Lower leg skin (tissue), 4 donors: ENCODE measurements at regions not wholly inside any gene's neighbourhood (a gene's known extent, or its start where the extent isn't known, plus 50 kb on each side); places are given as distances from the start of the nearest gene placed in this dataset.

Experiments
- DNase-seq, 2 donors: peaks; one replicate each; pipeline ENCODE4 v3.0.0-alpha.2; 2019; ENCODE audit warnings: low spot score in 2 of 2
- H3K4me3 ChIP-seq: fragments of 200-600 bp; sonication (generic); 2 replicates; pipeline ENCODE4 v1.5.1; 2017; ENCODE audit warnings: mild to moderate bottlenecking, low read depth; ENCODE audit not compliant: poor library complexity, severe bottlenecking
- CTCF ChIP-seq, 3 donors: fragments of 450-650 bp; IDR thresholded peaks; one replicate each; pipeline ENCODE4 v1.5.1; 2016; ENCODE audit warnings: antibody characterized with exemption in 3 of 3, mild to moderate bottlenecking in 3 of 3, moderate library complexity in 2 of 3
- POLR2A ChIP-seq, 2 donors: fragments of 450-650 bp; IDR thresholded peaks; one replicate each; pipeline ENCODE4 v1.6.1; 2016 to 2017; ENCODE audit warnings: antibody characterized with exemption in 2 of 2, mild to moderate bottlenecking in 1 of 2, moderate library complexity in 1 of 2
- WGBS, 2 donors: methylation state at CpG; one replicate each; pipeline ENCODE4 v1.1.5; 2018; 5-methylcytosine and 5-hydroxymethylcytosine counted together
- intact Hi-C: fragments of 100-400 bp; cut with DNase I; formaldehyde crosslinking; loops from one replicate; pipeline ENCODE4 v1.15.0; 2023; ENCODE audit warnings: low total_unique reads

- intact Hi-C loops, result no loop called here
- no peak for TF ChIP-seq POLR2A (IDR thresholded peaks at IDR 0.05)
- no peak for TF ChIP-seq CTCF (IDR thresholded peaks at IDR 0.05)
- WGBS, 2 donors, result 54 to 64% methylated on average over 5 of the region's 5 CpGs
- DNase-seq, result no peak
- H3K4me3 ChIP-seq, result no peak overlapping the region
Observed at GRCh38 chr4:23483320-23483960, 406.4 kb downstream of the PPARGC1A start.

DNA sequence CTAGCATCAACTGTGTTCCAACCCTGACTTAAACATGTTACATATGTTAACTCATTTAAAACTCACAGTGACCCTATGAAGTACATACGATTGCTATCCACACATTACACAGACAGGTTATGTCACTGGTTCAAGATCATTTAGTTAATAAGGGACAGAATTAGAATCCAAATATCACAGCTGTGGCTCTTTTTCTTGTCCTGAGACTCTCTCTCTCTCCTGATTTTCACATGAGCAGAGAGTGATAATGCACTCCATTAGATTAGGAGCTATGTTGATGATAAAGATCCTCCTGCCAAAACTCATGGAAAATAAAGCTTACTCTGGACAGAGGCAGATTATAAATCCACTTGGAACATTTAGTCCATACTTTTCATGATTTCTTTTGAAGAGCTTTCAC, 408.3 kb downstream of the PPARGC1A start:
- TF ChIP-seq POLR2A (IDR thresholded peaks at IDR 0.05) (no peak), CTCF (IDR thresholded peaks at IDR 0.05) (no peak)
- no peak overlapping the region for H3K4me3 ChIP-seq
- intact Hi-C loops, result no loop called here
- 96% methylated on average over 1 of the region's 1 CpG for WGBS, 2 donors
- no peak for DNase-seq

- no peak overlapping the region for H3K4me3 ChIP-seq
- intact Hi-C loops, result no loop called here
- DNase-seq, result no peak
- TF ChIP-seq POLR2A (IDR thresholded peaks at IDR 0.05), result no peak
- TF ChIP-seq CTCF (IDR thresholded peaks at IDR 0.05), result no peak
Observed at GRCh38 chr4:23477905-23478304, 411.9 kb downstream of the PPARGC1A start.

- no peak overlapping the region for H3K4me3 ChIP-seq
- 63 to 68% methylated on average over 1 of the region's 1 CpG for WGBS, 2 donors
- TF ChIP-seq CTCF (IDR thresholded peaks at IDR 0.05) (no peak), POLR2A (IDR thresholded peaks at IDR 0.05) (no peak)
- DNase-seq, result no peak
- intact Hi-C loops, result no loop called here
Observed at GRCh38 chr4:23476515-23477090, 413.2 kb downstream of the PPARGC1A start.

- no peak for TF ChIP-seq CTCF (IDR thresholded peaks at IDR 0.05)
- intact Hi-C loops, result no loop called here
- DNase-seq, result no peak
- no peak overlapping the region for H3K4me3 ChIP-seq
Observed at GRCh38 chr4:23463071-23463470, 426.8 kb downstream of the PPARGC1A start.

DNA sequence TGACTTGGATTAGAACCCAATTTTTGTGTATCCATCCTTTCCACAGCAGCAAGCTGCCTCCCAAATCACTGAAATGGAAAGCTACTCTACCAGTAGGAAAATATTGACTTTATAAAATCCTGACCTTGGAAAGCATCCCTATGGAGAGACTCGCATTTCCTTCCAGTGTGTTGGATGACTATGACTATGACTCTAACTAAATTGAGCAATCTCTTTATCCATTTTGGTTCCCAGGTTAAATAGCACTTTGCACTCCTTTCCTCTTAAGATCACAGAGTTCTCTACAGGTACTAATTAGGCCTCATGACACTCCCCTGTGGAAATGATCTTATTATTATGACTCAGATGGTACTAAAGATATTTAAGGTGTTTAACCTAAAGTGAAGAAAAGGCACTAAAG, 431.8 kb downstream of the PPARGC1A start:
- H3K4me3 ChIP-seq, result no peak overlapping the region
- intact Hi-C loops, result no loop called here
- no peak for TF ChIP-seq CTCF (IDR thresholded peaks at IDR 0.05)
- TF ChIP-seq POLR2A (IDR thresholded peaks at IDR 0.05), result no peak
- WGBS, 2 donors, result 47 to 55% methylated on average over 1 of the region's 1 CpG
- no peak for DNase-seq
